Memory B cell (primary cell): ENCODE measurements at regions not wholly inside any gene's neighbourhood (a gene's known extent, or its start where the extent isn't known, plus 50 kb on each side); places are given as distances from the start of the nearest gene placed in this dataset.

Experiments
- ATAC-seq: fragments of 150-1000 bp; cut with Tn5 transposase; 2 replicates; pipeline ENCODE4 v1.10.0; 2021; ENCODE audit warnings: low read depth, mild to moderate bottlenecking, moderate library complexity
- DNase-seq, 2 donors: peaks; one replicate each; pipeline ENCODE4 v3.0.0; 2022; ENCODE audit warnings: low spot score in 2 of 2
- H3K27ac Mint-ChIP-seq: one replicate; pipeline ENCODE4 v1.8.0; 2022; ENCODE audit warnings: mild to moderate bottlenecking, moderate library complexity, mixed read lengths
- H3K27me3 Mint-ChIP-seq: one replicate; pipeline ENCODE4 v1.8.0; 2022; ENCODE audit warnings: mixed read lengths
- H3K36me3 Mint-ChIP-seq: one replicate; pipeline ENCODE4 v1.8.0; 2022; ENCODE audit warnings: mild to moderate bottlenecking, mixed read lengths
- H3K4me1 Mint-ChIP-seq: one replicate; pipeline ENCODE4 v1.8.0; 2022; ENCODE audit warnings: mixed read lengths
- H3K4me3 Mint-ChIP-seq: one replicate; pipeline ENCODE4 v1.8.0; 2022; ENCODE audit warnings: mild to moderate bottlenecking, moderate library complexity, mixed read lengths
- H3K9me3 Mint-ChIP-seq: one replicate; pipeline ENCODE4 v1.8.0; 2022; ENCODE audit warnings: mixed read lengths

- ATAC-seq (no peak), DNase-seq (no peak)
- H3K27me3 Mint-ChIP-seq: no peaks in the 10 kb centered on the region
- H3K4me1 Mint-ChIP-seq: no peaks in the 10 kb centered on the region
- no peak overlapping the region for H3K4me3 Mint-ChIP-seq
- H3K36me3 Mint-ChIP-seq: no peaks in the 10 kb centered on the region
- H3K9me3 Mint-ChIP-seq: peaks cover 3% of the 10 kb centered on the region
- no peak overlapping the region for H3K27ac Mint-ChIP-seq
Measured at GRCh38 chr13:84208246-84208910, 326.1 kb upstream of the SLITRK1 start.

GRCh38 chr13:84207509-84207908, 325.2 kb upstream of the SLITRK1 start:
- no peak for ATAC-seq
- Mint-ChIP-seq H3K9me3 (peaks cover 1% of the 10 kb centered on the region), H3K27ac (no peak overlapping the region), H3K4me3 (no peak overlapping the region), H3K27me3 (no peaks in the 10 kb centered on the region), H3K4me1 (no peaks in the 10 kb centered on the region), H3K36me3 (no peaks in the 10 kb centered on the region)
- no peak for DNase-seq

DNA sequence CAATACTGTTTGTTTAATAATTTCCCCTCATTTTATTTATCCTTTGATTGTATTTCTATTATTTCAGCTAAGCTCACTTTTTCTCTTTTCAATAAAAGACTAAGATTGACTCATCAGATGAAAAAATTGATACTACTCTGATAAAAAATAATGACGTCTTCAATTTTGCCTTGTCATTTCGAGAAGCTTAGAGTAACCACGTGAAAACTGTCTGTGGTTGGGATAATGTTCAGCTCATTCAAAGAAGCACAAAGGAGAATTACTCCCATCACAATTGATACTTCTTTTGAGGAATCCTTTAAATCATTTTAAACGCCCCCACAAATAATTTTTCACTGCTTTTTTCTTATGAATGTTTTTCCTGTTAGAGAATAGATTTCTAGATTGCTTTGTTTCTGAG, 318.7 kb upstream of the SLITRK1 start:
- H3K4me3 Mint-ChIP-seq: no peak overlapping the region
- no peak overlapping the region for H3K27ac Mint-ChIP-seq
- H3K36me3 Mint-ChIP-seq: no peaks in the 10 kb centered on the region
- H3K27me3 Mint-ChIP-seq: no peaks in the 10 kb centered on the region
- DNase-seq: no peak
- no peaks in the 10 kb centered on the region for H3K4me1 Mint-ChIP-seq
- no peak for ATAC-seq
- H3K9me3 Mint-ChIP-seq: peaks cover 7% of the 10 kb centered on the region

- Mint-ChIP-seq H3K36me3 (no peaks in the 10 kb centered on the region), H3K9me3 (peaks cover 4% of the 10 kb centered on the region), H3K27me3 (no peaks in the 10 kb centered on the region), H3K4me1 (no peaks in the 10 kb centered on the region), H3K27ac (no peak overlapping the region), H3K4me3 (no peak overlapping the region)
- no peak for ATAC-seq
- DNase-seq: no peak
Measured at GRCh38 chr13:84192125-84192524, 309.9 kb upstream of the SLITRK1 start.

DNA sequence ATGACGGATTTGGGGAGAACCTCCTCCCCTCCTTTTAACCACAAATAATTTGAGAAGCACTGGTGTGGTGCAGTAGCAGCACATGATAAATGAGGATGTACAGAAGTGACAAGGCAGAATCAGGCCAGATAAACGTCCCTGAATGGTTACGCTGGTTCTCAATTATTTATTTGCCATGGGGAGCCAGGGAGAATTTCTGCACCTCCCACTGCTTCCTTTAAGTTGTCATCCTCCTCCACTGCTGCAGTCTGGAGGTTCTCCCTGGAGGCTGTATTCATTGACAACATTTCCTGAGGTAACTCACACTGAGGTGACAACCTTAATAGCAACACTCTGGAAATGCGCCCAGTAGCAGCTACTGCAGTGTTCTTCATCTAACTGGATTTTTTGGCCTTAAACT, 308.9 kb upstream of the SLITRK1 start:
- H3K4me1 Mint-ChIP-seq: no peaks in the 10 kb centered on the region
- H3K27me3 Mint-ChIP-seq: no peaks in the 10 kb centered on the region
- H3K9me3 Mint-ChIP-seq: peaks cover 4% of the 10 kb centered on the region
- DNase-seq: no peak
- no peak overlapping the region for H3K4me3 Mint-ChIP-seq
- H3K27ac Mint-ChIP-seq: no peak overlapping the region
- no peaks in the 10 kb centered on the region for H3K36me3 Mint-ChIP-seq
- ATAC-seq: no peak

GRCh38 chr13:84187626-84188025, 305.4 kb upstream of the SLITRK1 start:
- no peak for ATAC-seq
- peaks cover 14% of the 10 kb centered on the region for H3K9me3 Mint-ChIP-seq
- H3K4me3 Mint-ChIP-seq: no peak overlapping the region

GRCh38 chr13:84139561-84140158, 257.4 kb upstream of the SLITRK1 start:
- no peak overlapping the region for H3K4me3 Mint-ChIP-seq
- no peak overlapping the region for H3K27ac Mint-ChIP-seq
- peaks cover 5% of the 10 kb centered on the region for H3K4me1 Mint-ChIP-seq
- no peaks in the 10 kb centered on the region for H3K27me3 Mint-ChIP-seq
- ATAC-seq: no peak
- H3K36me3 Mint-ChIP-seq: no peaks in the 10 kb centered on the region
- DNase-seq: no peak
- peaks cover 3% of the 10 kb centered on the region for H3K9me3 Mint-ChIP-seq

More at GRCh38 chr13:84187626-84188025, 305.4 kb upstream of the SLITRK1 start:
- H3K4me1 Mint-ChIP-seq: no peaks in the 10 kb centered on the region
- H3K36me3 Mint-ChIP-seq: no peaks in the 10 kb centered on the region
- no peak for DNase-seq
- H3K27me3 Mint-ChIP-seq: no peaks in the 10 kb centered on the region
- H3K27ac Mint-ChIP-seq: no peak overlapping the region

DNA sequence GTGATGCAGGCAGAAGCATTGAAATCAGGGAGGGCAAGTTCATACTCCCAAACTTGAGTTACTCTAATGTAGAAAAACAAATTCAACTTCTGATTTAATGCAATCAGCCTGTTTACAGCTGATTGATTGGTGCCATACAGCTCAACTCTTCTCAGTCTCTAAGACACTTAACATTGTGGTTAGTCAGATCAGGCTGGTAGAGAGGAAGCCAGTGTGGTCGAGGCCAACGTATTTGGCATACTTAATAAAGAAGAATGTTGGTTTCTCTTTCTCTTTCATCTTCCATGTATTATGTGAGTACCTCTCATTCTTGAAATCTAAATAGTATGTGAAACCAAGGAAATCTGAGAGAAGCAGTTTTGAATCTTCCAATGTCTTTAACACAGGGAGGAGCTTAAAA, 255.0 kb upstream of the SLITRK1 start:
- no peak for DNase-seq
- ATAC-seq: peak; percentile 82

GRCh38 chr13:84136582-84136981, 254.3 kb upstream of the SLITRK1 start:
- ATAC-seq (no peak), DNase-seq (no peak)
- H3K27ac Mint-ChIP-seq: no peak overlapping the region
- H3K9me3 Mint-ChIP-seq: no peaks in the 10 kb centered on the region
- H3K36me3 Mint-ChIP-seq: no peaks in the 10 kb centered on the region
- no peak overlapping the region for H3K4me3 Mint-ChIP-seq
- peaks cover 5% of the 10 kb centered on the region for H3K4me1 Mint-ChIP-seq
- no peaks in the 10 kb centered on the region for H3K27me3 Mint-ChIP-seq

More for the DNA sequence above, 255.0 kb upstream of the SLITRK1 start:
- peak overlapping the region; percentile 11 for H3K4me3 Mint-ChIP-seq
- H3K9me3 Mint-ChIP-seq: no peaks in the 10 kb centered on the region
- peak overlapping the region; percentile 58 for H3K27ac Mint-ChIP-seq
- H3K4me1 Mint-ChIP-seq: peaks cover 5% of the 10 kb centered on the region
- no peaks in the 10 kb centered on the region for H3K36me3 Mint-ChIP-seq
- no peaks in the 10 kb centered on the region for H3K27me3 Mint-ChIP-seq

DNA sequence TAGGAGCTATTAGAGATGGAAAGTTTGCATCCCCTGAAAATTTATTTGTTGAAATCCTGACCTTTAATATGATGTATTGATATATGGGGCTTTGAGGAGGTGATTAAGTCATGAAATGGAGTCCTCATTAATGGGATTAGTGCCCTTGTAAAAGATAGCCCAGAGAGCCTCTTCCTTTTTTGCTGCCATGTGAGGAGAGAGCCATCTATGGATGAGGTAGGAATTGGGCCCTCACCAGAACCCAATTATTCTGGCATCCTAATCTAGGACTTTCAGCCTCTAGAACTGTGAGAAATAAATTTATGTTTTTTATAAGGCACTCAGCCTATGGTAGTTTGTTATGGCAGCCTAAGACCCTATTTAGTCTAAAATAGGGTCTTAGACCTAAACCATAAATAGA, 250.2 kb upstream of the SLITRK1 start:
- H3K9me3 Mint-ChIP-seq: no peaks in the 10 kb centered on the region

DNA sequence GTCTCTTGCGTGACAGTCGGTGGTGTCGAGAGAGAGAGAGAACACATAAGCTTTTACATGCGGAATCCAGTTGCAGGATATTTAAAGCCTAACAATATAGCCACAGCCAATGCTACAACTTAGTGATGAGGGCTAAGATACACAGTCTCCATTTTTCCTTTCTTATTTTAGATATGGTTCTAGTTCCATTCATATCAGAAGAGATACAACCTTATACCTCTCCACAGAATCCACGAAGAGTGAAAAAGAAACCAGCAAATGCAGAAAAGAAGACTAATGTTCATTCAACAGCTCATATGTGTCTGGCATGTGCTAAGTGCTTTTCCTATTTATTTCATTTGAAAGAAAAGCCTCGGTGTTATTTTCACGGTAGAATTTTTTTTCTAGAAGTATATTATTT, 249.0 kb upstream of the SLITRK1 start:
- DNase-seq: no peak

More for the DNA sequence above, 250.2 kb upstream of the SLITRK1 start:
- Mint-ChIP-seq H3K27ac (no peak overlapping the region), H3K36me3 (no peaks in the 10 kb centered on the region), H3K4me1 (peaks cover 4% of the 10 kb centered on the region), H3K4me3 (no peak overlapping the region), H3K27me3 (no peaks in the 10 kb centered on the region)
- no peak for DNase-seq
- no peak for ATAC-seq

DNA sequence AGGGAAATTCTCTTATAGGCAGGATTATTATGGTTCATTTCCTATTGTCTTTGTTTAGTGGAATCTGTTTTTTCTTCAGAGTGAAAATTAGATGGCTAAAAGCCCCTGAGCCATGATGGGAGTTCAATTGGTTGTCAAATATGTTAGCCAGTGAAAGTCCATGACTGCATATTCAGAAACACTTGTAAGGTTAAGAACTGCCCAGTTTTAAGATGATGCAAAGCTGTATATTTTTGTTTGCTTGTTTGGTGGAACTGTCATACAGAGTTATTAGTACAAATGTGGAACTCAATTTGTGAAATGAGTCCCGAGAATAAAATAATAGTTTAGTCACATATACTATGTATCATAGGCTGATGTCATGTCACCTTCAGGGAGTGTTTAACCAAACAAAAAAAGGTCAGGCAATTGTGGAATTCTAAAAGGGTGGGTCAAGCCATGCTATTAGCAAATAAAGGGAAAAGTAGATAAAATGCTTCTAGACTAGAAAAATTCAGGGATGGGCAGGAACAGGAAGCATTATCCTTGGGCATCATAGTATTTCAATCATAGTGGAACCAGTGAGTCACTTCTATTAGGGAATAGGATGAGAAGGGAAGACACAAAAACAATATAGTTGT, 248.3 kb upstream of the SLITRK1 start:
- Mint-ChIP-seq H3K27ac (no peak overlapping the region), H3K9me3 (no peaks in the 10 kb centered on the region), H3K4me3 (no peak overlapping the region), H3K4me1 (no peaks in the 10 kb centered on the region), H3K36me3 (no peaks in the 10 kb centered on the region), H3K27me3 (no peaks in the 10 kb centered on the region)
- DNase-seq (no peak), ATAC-seq (no peak)

More for the DNA sequence above, 249.0 kb upstream of the SLITRK1 start:
- H3K4me3 Mint-ChIP-seq: no peak overlapping the region
- peaks cover 2% of the 10 kb centered on the region for H3K4me1 Mint-ChIP-seq
- no peaks in the 10 kb centered on the region for H3K27me3 Mint-ChIP-seq
- ATAC-seq: no peak
- no peak overlapping the region for H3K27ac Mint-ChIP-seq
- no peaks in the 10 kb centered on the region for H3K9me3 Mint-ChIP-seq
- H3K36me3 Mint-ChIP-seq: no peaks in the 10 kb centered on the region

GRCh38 chr13:84129966-84130365, 247.7 kb upstream of the SLITRK1 start:
- no peak overlapping the region for H3K27ac Mint-ChIP-seq
- H3K9me3 Mint-ChIP-seq: no peaks in the 10 kb centered on the region
- ATAC-seq (no peak), DNase-seq (no peak)
- H3K36me3 Mint-ChIP-seq: no peaks in the 10 kb centered on the region
- no peaks in the 10 kb centered on the region for H3K27me3 Mint-ChIP-seq
- no peaks in the 10 kb centered on the region for H3K4me1 Mint-ChIP-seq
- no peak overlapping the region for H3K4me3 Mint-ChIP-seq

- H3K9me3 Mint-ChIP-seq: no peaks in the 10 kb centered on the region
Measured at GRCh38 chr13:84127597-84128128, 245.4 kb upstream of the SLITRK1 start.

More at GRCh38 chr13:84127597-84128128, 245.4 kb upstream of the SLITRK1 start:
- H3K27me3 Mint-ChIP-seq: no peaks in the 10 kb centered on the region
- H3K4me1 Mint-ChIP-seq: no peaks in the 10 kb centered on the region
- ATAC-seq (no peak), DNase-seq (no peak)
- H3K4me3 Mint-ChIP-seq: no peak overlapping the region
- H3K36me3 Mint-ChIP-seq: no peaks in the 10 kb centered on the region
- H3K27ac Mint-ChIP-seq: no peak overlapping the region
